Activated T-cell treated with anti-CD3 and anti-CD28 coated beads for 24 hours (primary cell): ENCODE measurements at regions not wholly inside any gene's neighbourhood (a gene's known extent, or its start where the extent isn't known, plus 50 kb on each side); places are given as distances from the start of the nearest gene placed in this dataset.

Experiments used
- DNase-seq: peaks from one replicate; pipeline ENCODE4 v3.0.0-alpha.2; 2020; ENCODE audit warnings: low read depth

GRCh38 chr14:53896726-53897125 lies 59.9 kb downstream of the BMP4 start:
- DNase-seq: no peak

GRCh38 chr14:53894456-53894855 lies 62.2 kb downstream of the BMP4 start:
- DNase-seq: no peak

- DNase-seq: no peak
Measured at GRCh38 chr14:53893374-53893773, 63.3 kb downstream of the BMP4 start.

- DNase-seq: no peak
Measured at GRCh38 chr14:53890611-53891101, 66.0 kb downstream of the BMP4 start.

GRCh38 chr14:53888535-53889386 lies 67.9 kb downstream of the BMP4 start:
- DNase-seq: no peak

- no peak for DNase-seq
Measured at GRCh38 chr14:53885136-53885640, 71.4 kb downstream of the BMP4 start.

GRCh38 chr14:53884601-53885000 lies 72.0 kb downstream of the BMP4 start:
- no peak for DNase-seq

GRCh38 chr14:53883739-53884138 lies 72.9 kb downstream of the BMP4 start:
- DNase-seq: no peak

- DNase-seq: no peak
Measured at GRCh38 chr14:53882684-53883083, 73.9 kb downstream of the BMP4 start.

- no peak for DNase-seq
Measured at GRCh38 chr14:53881921-53882320, 74.7 kb downstream of the BMP4 start.

GRCh38 chr14:53881161-53881871 lies 75.3 kb downstream of the BMP4 start:
- no peak for DNase-seq

- DNase-seq: no peak
Measured at GRCh38 chr14:53880761-53881160, 75.9 kb downstream of the BMP4 start.

GRCh38 chr14:53879747-53880146 lies 76.9 kb downstream of the BMP4 start:
- DNase-seq: no peak

- no peak for DNase-seq
Measured at GRCh38 chr14:53879022-53879686, 77.5 kb downstream of the BMP4 start.

GRCh38 chr14:53875324-53875897 lies 81.2 kb downstream of the BMP4 start:
- no peak for DNase-seq

- no peak for DNase-seq
Measured at GRCh38 chr14:53874704-53875103, 81.9 kb downstream of the BMP4 start.

- no peak for DNase-seq
Measured at GRCh38 chr14:53872681-53873089, 83.9 kb downstream of the BMP4 start.

- DNase-seq: no peak
Measured at GRCh38 chr14:53871951-53872350, 84.7 kb downstream of the BMP4 start.

- no peak for DNase-seq
Measured at GRCh38 chr14:53871011-53871410, 85.6 kb downstream of the BMP4 start.

GRCh38 chr14:53865711-53866110 lies 90.9 kb downstream of the BMP4 start:
- no peak for DNase-seq

- DNase-seq: no peak
Measured at GRCh38 chr14:53861781-53862180, 94.8 kb downstream of the BMP4 start.

- DNase-seq: no peak
Measured at GRCh38 chr14:53858345-53858684, 98.3 kb downstream of the BMP4 start.
